KOPT-K1 (cell line): ENCODE measurements at regions not wholly inside any gene's neighbourhood (a gene's known extent, or its start where the extent isn't known, plus 50 kb on each side); places are given as distances from the start of the nearest gene placed in this dataset.

Source experiments
- H3K27ac ChIP-seq: fragments of 200-600 bp; sonication (generic); 2 replicates; pipeline ENCODE4 v1.5.1; 2016; ENCODE audit warnings: antibody characterized with exemption, mild to moderate bottlenecking, low read depth, low read length; ENCODE audit not compliant: poor library complexity, severe bottlenecking
- H3K36me3 ChIP-seq: fragments of 200-600 bp; sonication (generic); 2 replicates; pipeline ENCODE4 v1.5.1; 2017; ENCODE audit warnings: antibody characterized with exemption, mild to moderate bottlenecking, low read length, moderate library complexity; ENCODE audit not compliant: insufficient read depth
- H3K9me3 ChIP-seq: fragments of 200-600 bp; sonication (generic); 2 replicates; pipeline ENCODE4 v1.5.1; 2017; ENCODE audit warnings: antibody characterized with exemption, low read length, mild to moderate bottlenecking; ENCODE audit not compliant: insufficient read depth, poor library complexity, severe bottlenecking

DNA sequence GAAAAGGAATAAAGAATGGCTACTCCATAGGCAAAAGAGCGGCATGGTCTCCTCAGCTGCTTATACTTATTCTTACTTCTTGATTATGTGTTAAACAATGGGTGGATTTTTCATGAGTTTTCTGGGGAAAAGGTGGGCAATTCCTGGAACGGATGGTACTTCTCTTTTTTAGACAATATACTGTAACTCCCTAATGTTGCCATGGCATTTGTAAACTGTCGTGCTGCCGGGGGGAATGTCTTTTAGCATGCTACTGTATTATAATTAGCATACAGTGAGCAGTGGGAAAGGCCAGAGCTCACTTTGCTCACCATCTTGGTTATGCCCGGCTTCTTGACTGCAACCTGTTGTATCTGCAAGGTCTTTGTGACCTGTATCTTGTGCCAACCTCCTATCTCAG is 372.1 kb upstream of the AKR1E2 start:
- no peaks in the 10 kb centered on the region for H3K36me3 ChIP-seq

DNA sequence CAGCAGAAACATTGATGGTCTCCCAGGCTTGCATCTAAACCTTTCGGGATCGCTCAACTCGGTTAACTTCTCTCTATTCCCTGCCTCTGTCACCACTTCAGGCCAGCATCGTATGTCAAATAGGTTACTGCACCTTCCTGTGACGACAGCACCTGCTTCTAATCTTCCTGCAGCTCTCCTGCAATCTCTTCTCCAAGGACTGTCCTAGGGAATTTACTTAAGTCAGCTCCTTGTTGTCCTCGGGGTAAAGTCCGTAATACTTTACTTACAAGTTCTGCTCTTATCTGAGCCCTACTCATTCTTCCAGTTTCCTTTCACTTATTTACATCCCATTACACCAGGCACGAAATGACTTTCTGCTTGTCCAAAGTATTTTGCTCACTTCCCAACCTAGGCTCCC is 372.7 kb upstream of the AKR1E2 start:
- Histone ChIP-seq H3K27ac (no peak overlapping the region), H3K36me3 (no peaks in the 10 kb centered on the region), H3K9me3 (no peaks in the 10 kb centered on the region)

More for the DNA sequence above, 372.1 kb upstream of the AKR1E2 start:
- no peaks in the 10 kb centered on the region for H3K9me3 ChIP-seq
- no peak overlapping the region for H3K27ac ChIP-seq

DNA sequence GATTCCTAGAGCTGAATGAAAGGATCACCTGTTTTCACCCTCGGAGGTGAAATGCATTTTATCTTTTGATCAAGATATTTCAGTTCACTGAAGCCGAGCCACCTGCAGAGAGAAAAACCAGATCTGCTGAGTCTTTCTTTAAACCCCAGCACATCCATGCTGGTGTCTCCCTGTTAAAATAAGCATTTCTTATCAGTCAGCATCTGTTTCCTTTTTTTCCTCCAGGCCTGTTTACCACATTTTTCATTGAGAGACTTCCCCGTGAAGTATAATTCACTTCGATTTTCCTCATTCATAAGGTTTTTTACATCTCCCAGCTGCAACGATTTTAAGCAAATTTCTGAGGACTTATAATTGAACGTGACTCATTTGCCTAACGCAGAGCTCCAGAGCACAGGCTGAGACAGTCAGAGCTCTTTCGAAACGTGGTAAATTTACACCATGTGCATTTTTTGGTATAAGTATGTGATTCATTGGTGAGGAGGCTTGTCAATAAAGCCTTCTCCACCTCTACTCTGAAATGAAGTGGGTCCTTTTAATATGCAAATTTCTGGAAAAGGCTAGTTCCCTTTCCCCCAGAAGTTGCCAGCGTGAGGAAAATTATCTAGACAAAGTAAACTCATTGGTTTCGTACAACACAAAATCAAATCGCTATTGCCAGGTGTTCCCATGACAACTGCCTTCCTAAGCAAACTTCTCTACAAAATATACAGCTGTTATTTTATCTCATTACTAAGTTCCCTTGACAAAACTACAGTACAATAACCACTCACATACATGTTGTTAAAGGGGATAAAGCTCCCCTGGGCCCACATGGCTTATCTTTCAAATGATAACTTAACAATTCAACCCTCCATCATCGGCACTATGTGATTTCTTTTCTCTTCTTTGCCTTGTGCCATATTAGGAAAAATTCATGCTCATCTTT is 374.8 kb upstream of the AKR1E2 start:
- no peak overlapping the region for H3K27ac ChIP-seq
- no peaks in the 10 kb centered on the region for H3K9me3 ChIP-seq
- no peaks in the 10 kb centered on the region for H3K36me3 ChIP-seq

DNA sequence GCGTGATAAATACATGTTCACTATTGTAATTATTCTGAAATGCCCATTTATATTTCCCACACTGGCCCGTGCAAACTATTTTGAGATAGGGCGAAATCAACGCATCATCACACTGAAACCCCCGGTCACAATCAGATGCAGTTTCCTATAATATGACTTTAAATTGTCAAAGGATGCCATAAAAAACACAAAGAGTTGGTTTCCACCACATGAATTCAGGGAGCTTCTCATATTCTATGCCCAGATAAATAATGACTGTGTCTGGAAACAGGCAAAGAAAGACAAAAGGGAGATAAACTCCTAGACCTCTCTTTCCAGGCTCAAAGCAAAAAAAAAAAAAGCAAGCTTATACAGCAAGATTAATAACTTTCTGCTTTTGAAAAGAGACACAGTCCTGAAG is 375.8 kb upstream of the AKR1E2 start:
- no peaks in the 10 kb centered on the region for H3K36me3 ChIP-seq
- H3K27ac ChIP-seq: no peak overlapping the region
- no peaks in the 10 kb centered on the region for H3K9me3 ChIP-seq

DNA sequence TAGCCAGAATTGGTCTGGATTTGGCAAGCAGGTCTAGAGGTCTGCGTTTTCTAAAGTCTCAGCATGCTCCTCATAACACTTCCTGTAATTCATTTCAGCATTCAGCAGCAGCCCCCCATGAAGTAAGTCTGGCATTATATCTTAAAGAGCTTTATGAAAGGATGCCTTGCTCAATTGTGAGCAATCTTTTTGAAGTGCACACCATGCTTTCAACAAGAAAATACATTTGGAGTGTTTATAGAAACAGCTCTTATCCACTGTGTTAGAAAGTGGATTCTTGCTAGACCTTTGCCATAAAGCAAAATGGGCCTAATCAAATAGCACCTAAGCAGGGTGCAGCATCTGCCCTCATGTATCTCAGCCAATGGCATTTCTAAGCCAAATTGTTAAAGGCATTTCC is 378.0 kb upstream of the AKR1E2 start:
- H3K9me3 ChIP-seq: no peaks in the 10 kb centered on the region
- H3K36me3 ChIP-seq: no peaks in the 10 kb centered on the region
- no peak overlapping the region for H3K27ac ChIP-seq

DNA sequence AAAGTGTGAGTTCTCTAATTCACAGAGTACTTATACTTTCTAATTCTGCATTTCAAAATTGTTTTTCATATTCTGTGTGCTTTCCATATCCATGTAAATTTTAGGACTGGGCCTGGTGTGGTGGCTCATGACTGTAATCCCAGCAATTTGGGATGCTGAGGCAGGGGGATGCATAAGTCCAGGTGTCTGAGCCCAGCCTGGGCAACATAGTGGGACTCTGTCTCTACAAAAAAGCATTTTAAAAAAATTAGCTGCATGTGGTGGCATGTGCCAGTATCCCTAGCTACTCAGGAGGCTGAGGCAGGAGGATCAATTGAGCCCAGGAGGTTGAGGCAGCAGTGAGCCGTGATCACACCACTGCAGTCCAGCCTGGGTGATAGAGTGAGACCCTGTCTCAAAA is 382.6 kb upstream of the AKR1E2 start:
- H3K27ac ChIP-seq: no peak overlapping the region
- H3K36me3 ChIP-seq: no peaks in the 10 kb centered on the region
- H3K9me3 ChIP-seq: no peaks in the 10 kb centered on the region

DNA sequence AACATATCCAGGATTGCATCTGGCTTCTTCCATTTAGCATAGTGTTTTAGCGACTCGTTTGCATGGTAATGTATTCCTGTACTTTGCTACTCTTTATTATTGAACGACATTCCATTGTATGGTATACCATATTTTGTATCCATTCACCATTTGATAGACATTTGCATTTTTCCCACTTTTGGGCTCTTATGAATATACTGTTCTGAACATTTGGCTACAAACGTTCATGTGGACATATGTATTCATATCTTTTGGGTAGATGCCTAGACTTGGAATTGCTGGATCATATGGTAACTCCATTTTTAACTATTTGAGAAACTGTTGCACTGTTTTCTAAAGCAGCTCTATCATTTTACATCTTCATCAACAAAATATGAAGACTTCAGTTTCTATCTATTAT is 383.7 kb upstream of the AKR1E2 start:
- Histone ChIP-seq H3K27ac (no peak overlapping the region), H3K9me3 (no peaks in the 10 kb centered on the region), H3K36me3 (no peaks in the 10 kb centered on the region)

DNA sequence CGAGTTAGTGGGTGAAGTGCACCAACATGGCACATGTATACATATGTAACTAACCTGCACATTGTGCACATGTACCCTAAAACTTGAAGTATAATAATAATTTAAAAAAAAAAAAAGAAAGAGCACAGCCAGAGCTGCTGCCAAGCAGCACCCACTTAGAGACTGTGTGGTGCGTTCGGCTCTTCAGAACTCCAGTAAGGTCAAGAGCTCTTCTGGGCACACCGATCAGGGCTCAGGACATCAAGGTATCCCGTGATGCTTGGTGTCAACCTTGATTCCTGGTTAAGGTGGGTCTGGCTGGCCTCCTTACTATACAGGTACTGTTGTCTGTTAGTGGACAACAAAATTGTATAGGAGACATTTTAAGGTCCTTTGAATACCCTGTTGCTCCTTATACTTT is 385.7 kb upstream of the AKR1E2 start:
- Histone ChIP-seq H3K9me3 (no peaks in the 10 kb centered on the region), H3K27ac (no peak overlapping the region), H3K36me3 (no peaks in the 10 kb centered on the region)

DNA sequence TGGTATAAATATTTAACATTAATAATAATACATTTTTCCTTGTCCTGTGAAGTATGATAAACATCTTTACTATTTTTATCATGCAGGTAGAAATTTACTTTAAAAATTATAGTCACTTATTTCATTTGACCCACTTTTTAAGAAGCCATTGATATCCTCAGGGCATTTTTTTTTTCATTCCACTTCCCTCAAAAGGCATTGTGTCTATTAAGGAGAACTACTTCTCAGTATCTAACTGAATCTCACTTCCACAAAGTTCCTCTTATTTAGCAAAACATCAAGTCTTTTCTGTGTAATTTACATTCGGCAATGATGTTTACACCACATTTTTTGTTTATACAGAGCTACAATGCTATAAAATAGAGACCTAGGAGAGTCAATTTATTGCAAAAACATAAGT is 388.2 kb upstream of the AKR1E2 start:
- Histone ChIP-seq H3K27ac (no peak overlapping the region), H3K9me3 (no peaks in the 10 kb centered on the region), H3K36me3 (no peaks in the 10 kb centered on the region)

DNA sequence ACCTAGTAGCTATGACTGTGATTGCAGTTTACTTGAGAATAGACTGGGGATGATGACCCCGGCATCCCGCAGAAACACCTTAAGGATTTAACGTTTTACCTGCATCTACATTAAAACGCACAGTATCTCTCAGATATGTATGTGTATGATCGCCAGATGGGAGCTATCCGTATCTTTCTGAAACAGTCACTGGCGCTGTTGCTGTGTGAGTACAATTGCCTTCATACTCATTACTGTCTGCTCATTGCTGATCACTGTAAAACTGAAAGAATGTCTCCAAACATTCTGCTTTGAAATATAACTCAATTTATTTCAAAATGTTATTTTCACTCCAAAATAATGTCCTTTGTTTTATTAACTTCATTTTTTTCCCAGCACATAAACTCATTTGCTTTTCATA is 388.9 kb upstream of the AKR1E2 start:
- no peaks in the 10 kb centered on the region for H3K9me3 ChIP-seq
- H3K27ac ChIP-seq: no peak overlapping the region
- no peaks in the 10 kb centered on the region for H3K36me3 ChIP-seq

DNA sequence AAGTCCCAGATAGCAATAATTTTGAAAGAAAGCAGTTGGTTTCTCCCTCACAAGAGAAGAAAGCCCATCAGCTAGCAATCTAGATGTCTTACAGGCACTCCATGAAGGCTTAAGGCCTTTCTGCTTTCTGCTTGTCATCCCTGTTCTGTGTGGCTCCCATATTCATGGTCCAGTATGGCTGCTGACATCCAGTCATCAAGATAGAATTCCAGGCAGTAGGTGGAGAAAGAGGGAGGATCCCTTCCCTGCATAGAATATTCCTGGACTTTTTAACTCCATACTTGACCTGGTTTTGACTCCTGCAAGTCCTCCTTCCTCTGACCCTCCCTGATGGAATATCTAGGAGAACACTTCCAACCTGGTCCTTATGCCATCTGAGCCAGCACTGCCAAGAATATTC is 389.9 kb upstream of the AKR1E2 start:
- H3K36me3 ChIP-seq: no peaks in the 10 kb centered on the region
- no peak overlapping the region for H3K27ac ChIP-seq
- H3K9me3 ChIP-seq: no peaks in the 10 kb centered on the region

DNA sequence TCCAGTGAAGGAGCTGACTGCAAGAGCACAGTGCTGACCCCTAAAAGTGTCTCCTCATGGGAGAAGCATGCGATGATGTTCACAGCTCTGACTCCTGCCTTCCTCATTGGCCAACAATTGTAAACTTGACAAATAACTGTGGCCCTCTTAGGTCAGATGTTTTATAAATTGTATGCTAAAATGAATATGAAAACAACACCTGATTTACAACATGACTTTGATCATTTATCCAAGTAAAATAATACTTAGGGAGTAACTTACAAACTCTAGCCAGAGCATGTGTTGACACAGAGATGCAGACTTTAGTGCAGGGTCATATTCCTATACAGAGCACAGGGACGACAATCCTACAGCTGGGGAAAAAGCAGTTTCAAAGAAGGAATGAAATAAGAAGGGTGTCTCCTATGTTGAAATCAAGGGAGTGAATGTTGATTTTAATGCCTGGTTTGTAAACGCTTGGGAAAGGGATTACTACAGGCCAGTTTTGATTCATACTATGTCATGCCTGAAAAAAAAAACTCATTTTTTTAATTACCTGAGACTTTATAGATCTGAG is 391.4 kb upstream of the AKR1E2 start:
- Histone ChIP-seq H3K36me3 (no peaks in the 10 kb centered on the region), H3K27ac (no peak overlapping the region), H3K9me3 (no peaks in the 10 kb centered on the region)

DNA sequence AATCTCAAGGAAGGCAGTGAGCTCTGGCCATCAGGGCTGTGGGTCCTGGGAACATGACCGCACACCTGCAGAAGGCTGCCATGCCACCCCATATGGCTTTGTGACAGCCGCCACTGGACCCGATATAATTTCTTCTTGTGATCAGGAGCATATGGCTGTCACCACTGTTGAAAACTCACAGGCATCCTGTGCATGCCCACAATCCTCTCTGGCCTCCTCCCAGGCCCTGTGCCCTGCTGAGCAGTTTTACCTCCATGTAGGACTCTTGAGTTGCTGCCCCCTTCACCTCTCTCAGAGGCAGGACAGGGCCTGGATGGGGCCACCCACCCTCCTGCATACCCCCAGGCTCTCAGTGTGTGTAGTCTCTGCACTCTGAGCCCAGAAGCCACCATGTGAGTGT is 391.9 kb upstream of the AKR1E2 start:
- Histone ChIP-seq H3K27ac (no peak overlapping the region), H3K36me3 (no peaks in the 10 kb centered on the region), H3K9me3 (no peaks in the 10 kb centered on the region)

DNA sequence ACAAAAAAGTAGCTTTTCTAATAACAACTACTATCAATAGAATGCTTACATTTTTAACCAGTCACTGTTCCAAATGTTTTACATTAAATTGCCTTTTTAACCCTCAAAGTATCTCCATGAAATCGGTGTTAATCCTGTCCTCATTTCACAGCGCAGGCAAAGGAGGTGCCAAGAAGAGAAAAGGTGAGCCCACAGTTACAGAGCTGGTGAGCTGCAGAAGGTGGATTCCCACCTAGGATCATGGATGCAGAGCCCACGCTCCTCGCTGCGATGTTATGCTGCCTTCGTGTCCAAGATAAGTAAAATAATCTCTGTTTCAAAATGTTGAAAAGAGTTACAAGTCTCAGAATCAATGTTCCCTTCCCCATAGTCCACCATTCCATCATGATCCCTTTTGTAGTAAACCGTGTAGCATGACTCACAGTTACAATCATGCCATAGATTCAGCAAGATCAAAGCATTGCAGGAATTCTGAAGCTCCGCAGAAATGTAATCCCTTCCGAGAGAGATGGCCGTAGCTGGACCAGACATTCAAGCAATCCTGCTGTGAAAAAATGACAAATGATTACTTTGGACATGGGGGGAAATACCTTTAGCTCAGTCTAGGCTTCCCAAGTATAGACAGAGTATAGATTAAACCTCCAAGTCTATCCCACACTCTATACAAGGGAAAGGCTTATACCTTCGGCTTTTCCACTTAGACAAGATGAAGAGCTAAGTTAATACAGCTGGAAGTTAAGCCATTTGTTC is 394.7 kb upstream of the AKR1E2 start:
- H3K9me3 ChIP-seq: no peaks in the 10 kb centered on the region
- no peak overlapping the region for H3K27ac ChIP-seq
- no peaks in the 10 kb centered on the region for H3K36me3 ChIP-seq

DNA sequence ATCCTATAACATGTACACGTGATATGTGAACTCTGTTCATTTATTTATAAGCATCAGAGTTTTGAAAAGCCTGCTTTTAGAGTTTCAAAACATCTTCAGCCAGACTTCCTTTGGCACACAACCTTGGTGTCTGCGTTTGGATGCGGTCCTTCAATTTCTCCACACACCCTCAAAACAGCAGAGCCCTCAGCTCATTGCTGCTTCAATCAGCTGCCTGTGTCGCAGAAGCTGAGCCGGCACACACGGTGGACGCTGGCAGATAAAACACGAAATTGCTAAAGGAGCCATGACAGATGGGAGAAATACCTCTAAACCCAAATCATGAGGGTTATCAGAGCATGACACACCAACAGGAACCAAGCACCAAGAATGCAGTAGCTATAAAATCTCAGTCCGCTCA is 396.4 kb upstream of the AKR1E2 start:
- Histone ChIP-seq H3K36me3 (no peaks in the 10 kb centered on the region), H3K9me3 (no peaks in the 10 kb centered on the region), H3K27ac (no peak overlapping the region)
